Glutamatergic neuron (in vitro differentiated cells): ENCODE measurements at regions not wholly inside any gene's neighbourhood (a gene's known extent, or its start where the extent isn't known, plus 50 kb on each side); places are given as distances from the start of the nearest gene placed in this dataset.

ENCODE experiments used
- DNase-seq: peaks from one replicate; pipeline ENCODE4 v3.0.0; 2022
- H3K27ac Mint-ChIP-seq: one replicate; pipeline ENCODE4 v1.8.0; 2020; ENCODE audit warnings: mild to moderate bottlenecking, mixed read lengths, inconsistent platforms; ENCODE audit not compliant: unreplicated experiment
- H3K27me3 Mint-ChIP-seq: one replicate; pipeline ENCODE4 v1.8.0; 2020; ENCODE audit warnings: mild to moderate bottlenecking, moderate library complexity, mixed read lengths, inconsistent platforms; ENCODE audit not compliant: unreplicated experiment
- H3K36me3 Mint-ChIP-seq: one replicate; pipeline ENCODE4 v1.8.0; 2020; ENCODE audit warnings: mild to moderate bottlenecking, mixed read lengths, inconsistent platforms; ENCODE audit not compliant: unreplicated experiment
- H3K4me1 Mint-ChIP-seq: one replicate; pipeline ENCODE4 v1.8.0; 2020; ENCODE audit warnings: mild to moderate bottlenecking, low read depth, mixed read lengths, inconsistent platforms; ENCODE audit not compliant: unreplicated experiment
- H3K4me3 Mint-ChIP-seq: one replicate; pipeline ENCODE4 v1.8.0; 2020; ENCODE audit warnings: mild to moderate bottlenecking, mixed read lengths, inconsistent platforms; ENCODE audit not compliant: unreplicated experiment
- H3K9me3 Mint-ChIP-seq: one replicate; pipeline ENCODE4 v1.8.0; 2020; ENCODE audit warnings: mild to moderate bottlenecking, moderate library complexity, mixed read lengths, inconsistent platforms; ENCODE audit not compliant: unreplicated experiment
- TF ChIP-seq, protein P1 (sequence below): fragments of 200-600 bp; sonication (generic); IDR thresholded peaks from one replicate; pipeline ENCODE4 v1.5.0; 2021; ENCODE audit not compliant: partially characterized antibody, unreplicated experiment

DNA sequence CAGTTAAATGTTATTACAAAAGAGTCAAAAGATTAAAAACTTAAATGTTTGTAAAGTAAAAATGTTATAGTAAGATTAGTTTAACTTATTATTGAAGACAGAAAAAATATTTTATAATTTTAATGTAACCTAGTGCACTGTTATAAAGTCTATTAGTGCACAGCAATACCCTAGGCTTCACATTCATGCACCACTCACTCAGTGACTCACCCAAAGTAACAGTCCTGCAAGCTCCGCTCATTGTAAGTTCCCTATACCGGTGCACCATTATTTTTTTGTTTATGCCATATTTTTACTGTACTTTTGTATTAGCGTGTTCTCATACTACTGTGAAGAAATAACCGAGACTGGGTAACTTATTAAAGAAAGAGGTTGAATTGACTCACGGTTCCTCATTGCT is 759.7 kb upstream of the CDH7 start:
- DNase-seq: no peak
- Mint-ChIP-seq H3K9me3 (no peaks in the 10 kb centered on the region), H3K4me3 (no peak overlapping the region), H3K36me3 (no peaks in the 10 kb centered on the region), H3K27ac (no peak overlapping the region), H3K4me1 (peaks cover 17% of the 10 kb centered on the region), H3K27me3 (no peaks in the 10 kb centered on the region)
- TF ChIP-seq, protein P1, sequence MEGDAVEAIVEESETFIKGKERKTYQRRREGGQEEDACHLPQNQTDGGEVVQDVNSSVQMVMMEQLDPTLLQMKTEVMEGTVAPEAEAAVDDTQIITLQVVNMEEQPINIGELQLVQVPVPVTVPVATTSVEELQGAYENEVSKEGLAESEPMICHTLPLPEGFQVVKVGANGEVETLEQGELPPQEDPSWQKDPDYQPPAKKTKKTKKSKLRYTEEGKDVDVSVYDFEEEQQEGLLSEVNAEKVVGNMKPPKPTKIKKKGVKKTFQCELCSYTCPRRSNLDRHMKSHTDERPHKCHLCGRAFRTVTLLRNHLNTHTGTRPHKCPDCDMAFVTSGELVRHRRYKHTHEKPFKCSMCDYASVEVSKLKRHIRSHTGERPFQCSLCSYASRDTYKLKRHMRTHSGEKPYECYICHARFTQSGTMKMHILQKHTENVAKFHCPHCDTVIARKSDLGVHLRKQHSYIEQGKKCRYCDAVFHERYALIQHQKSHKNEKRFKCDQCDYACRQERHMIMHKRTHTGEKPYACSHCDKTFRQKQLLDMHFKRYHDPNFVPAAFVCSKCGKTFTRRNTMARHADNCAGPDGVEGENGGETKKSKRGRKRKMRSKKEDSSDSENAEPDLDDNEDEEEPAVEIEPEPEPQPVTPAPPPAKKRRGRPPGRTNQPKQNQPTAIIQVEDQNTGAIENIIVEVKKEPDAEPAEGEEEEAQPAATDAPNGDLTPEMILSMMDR: no peak

DNA sequence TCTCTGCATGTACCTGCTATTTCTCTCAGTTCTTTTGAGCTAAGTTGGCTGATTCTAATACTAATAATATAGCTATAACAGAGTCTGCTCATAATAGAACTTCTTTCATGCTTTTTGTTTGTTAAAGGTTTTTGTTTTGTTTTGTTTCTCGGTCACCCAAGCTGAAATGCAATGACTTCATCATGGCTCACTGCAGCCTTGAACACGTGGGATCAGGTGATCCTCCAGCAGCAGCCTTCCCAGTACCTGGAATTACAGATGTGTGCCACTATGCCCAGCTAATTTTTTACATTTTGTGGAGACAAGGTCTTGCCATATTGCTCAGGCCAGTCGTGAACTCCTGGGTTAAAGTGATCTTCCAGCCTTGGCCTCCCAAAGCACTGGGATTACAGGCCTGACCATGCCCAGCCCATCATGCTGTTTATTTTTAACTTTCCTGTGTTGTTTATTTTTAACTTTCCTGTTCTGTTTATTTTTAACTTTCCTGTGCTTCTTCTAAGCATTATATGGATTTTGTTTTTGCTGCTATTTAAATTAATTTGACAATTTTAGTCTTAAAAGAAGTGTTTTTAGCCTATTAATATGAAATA is 763.8 kb upstream of the CDH7 start:
- Mint-ChIP-seq H3K4me1 (peaks cover 8% of the 10 kb centered on the region), H3K36me3 (no peaks in the 10 kb centered on the region), H3K27me3 (no peaks in the 10 kb centered on the region), H3K4me3 (no peak overlapping the region), H3K9me3 (no peaks in the 10 kb centered on the region), H3K27ac (no peak overlapping the region)
- DNase-seq: no peak
- TF ChIP-seq, protein P1: no peak

DNA sequence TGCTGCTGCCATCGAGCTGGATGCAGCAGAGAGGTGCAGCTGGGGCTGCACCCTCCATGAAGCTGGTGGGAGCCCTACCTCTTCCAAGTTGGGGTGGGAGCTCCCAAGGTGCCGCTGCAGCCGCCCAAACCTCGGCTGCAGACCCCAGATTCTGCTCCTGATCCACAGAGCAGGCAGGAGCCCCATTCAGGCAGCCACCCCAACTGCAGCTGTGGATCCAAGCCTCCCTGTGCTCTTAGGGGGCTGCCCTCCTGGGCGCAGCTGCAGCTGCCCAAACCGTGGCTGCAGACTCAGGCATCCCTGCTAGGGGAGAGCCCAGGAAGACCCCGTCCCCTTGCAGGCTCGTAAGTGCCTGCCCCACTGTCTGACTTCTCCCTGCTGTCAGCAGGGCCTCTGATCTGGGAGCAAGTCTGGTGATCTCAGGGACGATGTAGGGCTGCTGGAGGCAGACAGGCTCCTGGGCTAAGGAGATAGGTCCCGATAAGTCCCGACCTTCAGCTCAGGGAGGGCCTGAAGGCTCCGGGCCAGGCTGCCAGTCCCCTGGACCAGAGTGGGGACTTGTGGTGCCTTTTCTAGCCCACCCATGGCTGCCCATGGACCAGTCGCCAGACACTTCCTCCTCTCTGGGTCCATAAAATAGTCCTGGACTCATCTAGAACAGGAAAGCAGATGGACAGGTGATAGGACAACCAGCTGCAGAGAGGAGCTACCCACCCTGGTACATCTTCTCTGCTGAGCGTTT is 767.1 kb upstream of the CDH7 start:
- H3K27me3 Mint-ChIP-seq: no peaks in the 10 kb centered on the region
- H3K27ac Mint-ChIP-seq: no peak overlapping the region
- H3K4me3 Mint-ChIP-seq: no peak overlapping the region
- DNase-seq: no peak
- TF ChIP-seq, protein P1: no peak
- H3K9me3 Mint-ChIP-seq: no peaks in the 10 kb centered on the region
- H3K36me3 Mint-ChIP-seq: no peaks in the 10 kb centered on the region
- no peaks in the 10 kb centered on the region for H3K4me1 Mint-ChIP-seq

DNA sequence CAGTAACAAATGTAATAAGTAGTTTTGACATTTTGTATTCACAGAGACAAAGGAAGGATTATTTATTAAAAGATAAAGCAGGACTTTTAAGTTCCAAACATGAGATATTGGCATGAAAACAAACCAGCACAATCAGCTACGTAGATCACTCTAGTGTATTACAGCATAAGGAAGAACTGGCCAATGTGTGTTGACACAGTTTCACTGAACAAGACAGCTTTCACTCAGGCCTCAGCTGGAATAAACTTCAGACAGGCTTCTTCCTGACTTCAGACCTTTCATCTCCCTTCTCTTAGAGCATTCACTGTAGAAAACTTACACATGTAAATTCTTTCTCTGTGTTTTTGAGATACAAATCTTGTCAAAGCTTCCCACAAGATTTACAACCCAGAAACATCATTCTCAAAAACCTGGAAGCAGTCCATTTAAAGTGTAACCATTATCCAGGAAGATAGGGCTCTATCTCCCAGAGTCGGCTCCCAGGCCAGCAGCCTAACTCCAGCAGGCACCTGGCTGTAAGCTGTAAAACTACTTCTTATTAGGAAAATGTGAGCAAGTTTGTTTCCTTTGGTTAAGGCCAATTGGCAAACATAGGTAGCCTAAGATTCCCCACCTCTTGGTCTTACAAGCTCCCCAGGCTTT is 768.3 kb upstream of the CDH7 start:
- Mint-ChIP-seq H3K27ac (no peak overlapping the region), H3K36me3 (no peaks in the 10 kb centered on the region), H3K4me3 (no peak overlapping the region), H3K9me3 (no peaks in the 10 kb centered on the region), H3K4me1 (no peaks in the 10 kb centered on the region), H3K27me3 (no peaks in the 10 kb centered on the region)
- DNase-seq: no peak
- TF ChIP-seq, protein P1: no peak

DNA sequence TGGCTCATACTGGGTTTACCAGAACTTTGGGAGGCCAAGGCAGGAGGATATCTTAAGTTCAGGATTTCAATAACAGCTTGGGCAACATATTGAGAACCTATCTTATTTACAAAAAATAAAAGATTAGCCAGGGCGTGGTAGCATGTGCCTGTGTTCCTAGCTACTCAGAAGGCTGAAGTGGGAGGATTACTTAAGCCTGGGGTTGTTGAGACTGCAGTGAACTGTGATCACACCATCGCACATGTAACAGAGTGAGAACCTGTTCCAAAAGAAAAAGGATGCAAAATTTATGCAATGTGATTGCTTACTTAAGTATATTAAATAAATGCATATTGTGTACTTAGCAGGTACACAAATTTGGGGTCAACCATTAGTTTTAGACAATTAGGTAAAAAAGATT is 768.9 kb upstream of the CDH7 start:
- H3K9me3 Mint-ChIP-seq: no peaks in the 10 kb centered on the region
- TF ChIP-seq, protein P1: no peak
- H3K27ac Mint-ChIP-seq: no peak overlapping the region
- H3K36me3 Mint-ChIP-seq: no peaks in the 10 kb centered on the region
- DNase-seq: no peak
- H3K27me3 Mint-ChIP-seq: no peaks in the 10 kb centered on the region
- no peak overlapping the region for H3K4me3 Mint-ChIP-seq
- H3K4me1 Mint-ChIP-seq: no peaks in the 10 kb centered on the region
